ENCODE measurements at regions not wholly inside any gene's neighbourhood (a gene's known extent, or its start where the extent isn't known, plus 50 kb on each side); places are given as distances from the start of the nearest gene placed in this dataset.

- no peaks in the 10 kb centered on the region for H3K36me3 ChIP-seq (ENCODE audit: insufficient read depth, low read length)
- no peaks in the 10 kb centered on the region for H3K4me1 ChIP-seq (ENCODE audit: insufficient read depth, low read length)
- Mint-ChIP-seq H3K4me3 (no peak overlapping the region), H3K4me1 (ENCODE audit: low read depth) (no peaks in the 10 kb centered on the region), H3K27ac (no peak overlapping the region), H3K36me3 (ENCODE audit: low read depth) (no peaks in the 10 kb centered on the region), H3K27me3 (no peaks in the 10 kb centered on the region), H3K9me3 (peaks cover 2% of the 10 kb centered on the region)
- intact Hi-C loops (cut with DNase I, micrococcal nuclease), result no loop called here
- no peak overlapping the region for H3K4me3 ChIP-seq (ENCODE audit: low read length)
- TF ChIP-seq, protein P1, sequence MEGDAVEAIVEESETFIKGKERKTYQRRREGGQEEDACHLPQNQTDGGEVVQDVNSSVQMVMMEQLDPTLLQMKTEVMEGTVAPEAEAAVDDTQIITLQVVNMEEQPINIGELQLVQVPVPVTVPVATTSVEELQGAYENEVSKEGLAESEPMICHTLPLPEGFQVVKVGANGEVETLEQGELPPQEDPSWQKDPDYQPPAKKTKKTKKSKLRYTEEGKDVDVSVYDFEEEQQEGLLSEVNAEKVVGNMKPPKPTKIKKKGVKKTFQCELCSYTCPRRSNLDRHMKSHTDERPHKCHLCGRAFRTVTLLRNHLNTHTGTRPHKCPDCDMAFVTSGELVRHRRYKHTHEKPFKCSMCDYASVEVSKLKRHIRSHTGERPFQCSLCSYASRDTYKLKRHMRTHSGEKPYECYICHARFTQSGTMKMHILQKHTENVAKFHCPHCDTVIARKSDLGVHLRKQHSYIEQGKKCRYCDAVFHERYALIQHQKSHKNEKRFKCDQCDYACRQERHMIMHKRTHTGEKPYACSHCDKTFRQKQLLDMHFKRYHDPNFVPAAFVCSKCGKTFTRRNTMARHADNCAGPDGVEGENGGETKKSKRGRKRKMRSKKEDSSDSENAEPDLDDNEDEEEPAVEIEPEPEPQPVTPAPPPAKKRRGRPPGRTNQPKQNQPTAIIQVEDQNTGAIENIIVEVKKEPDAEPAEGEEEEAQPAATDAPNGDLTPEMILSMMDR (IDR thresholded peaks at IDR 0.05), result no peak
- ATAC-seq (ENCODE audit: poor library complexity) (no peak), DNase-seq (no peak)
- POLR2A ChIA-PET, result no interaction called here
- no peaks in the 10 kb centered on the region for H3K27me3 ChIP-seq (ENCODE audit: control insufficient read depth in 1 of 2, insufficient read depth in 2 of 2, low read length in 2 of 2)
- H3K9me3 ChIP-seq (ENCODE audit: control insufficient read depth in 1 of 2, insufficient read depth in 1 of 2, low read length in 2 of 2), result no peaks in the 10 kb centered on the region
- no peak overlapping the region for H3K27ac ChIP-seq (ENCODE audit: low read depth in 1 of 2, low read length in 2 of 2)
- CTCF ChIA-PET, result interaction anchor here (0.7 kb wide), 1 partner anchor 909 kb away, joined by 4 read pairs; no protein-coding TSS in a partner anchor
Observed at GRCh38 chr1:99595041-99595440, 50.9 kb upstream of the PALMD start.

DNA sequence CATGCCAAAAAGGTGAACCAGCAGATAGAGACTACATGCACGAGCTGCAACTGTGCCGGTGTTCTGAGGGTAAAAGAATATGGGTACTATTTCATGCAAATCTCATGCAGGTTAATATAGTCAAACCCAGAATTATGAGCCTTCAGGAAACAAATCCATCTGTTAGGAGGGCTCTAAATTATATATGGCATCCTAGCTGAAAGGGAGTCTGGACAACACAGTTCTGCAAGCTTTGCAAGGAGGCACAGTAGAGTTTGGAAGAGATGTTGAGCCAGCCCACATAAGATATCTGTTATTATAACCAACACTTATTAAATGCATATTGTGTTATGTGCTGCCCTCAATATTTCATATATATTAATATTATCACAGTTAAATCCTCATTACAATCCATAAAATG, 50.5 kb upstream of the PALMD start:
- no peaks in the 10 kb centered on the region for H3K9me3 ChIP-seq (ENCODE audit: control insufficient read depth in 1 of 2, insufficient read depth in 1 of 2, low read length in 2 of 2)
- no peaks in the 10 kb centered on the region for H3K27me3 ChIP-seq (ENCODE audit: control insufficient read depth in 1 of 2, insufficient read depth in 2 of 2, low read length in 2 of 2)
- Mint-ChIP-seq H3K27me3 (no peaks in the 10 kb centered on the region), H3K4me1 (ENCODE audit: low read depth) (no peaks in the 10 kb centered on the region), H3K27ac (no peak overlapping the region), H3K36me3 (ENCODE audit: low read depth) (no peaks in the 10 kb centered on the region), H3K4me3 (no peak overlapping the region), H3K9me3 (peaks cover 2% of the 10 kb centered on the region)
- DNase-seq (no peak), ATAC-seq (ENCODE audit: poor library complexity) (no peak)
- CTCF ChIA-PET, result no interaction called here
- TF ChIP-seq, protein P1 (IDR thresholded peaks at IDR 0.05), result no peak
- H3K4me3 ChIP-seq (ENCODE audit: low read length), result no peak overlapping the region
- H3K27ac ChIP-seq (ENCODE audit: low read depth in 1 of 2, low read length in 2 of 2), result no peak overlapping the region
- POLR2A ChIA-PET, result no interaction called here
- H3K4me1 ChIP-seq (ENCODE audit: insufficient read depth, low read length), result no peaks in the 10 kb centered on the region
- H3K36me3 ChIP-seq (ENCODE audit: insufficient read depth, low read length), result no peaks in the 10 kb centered on the region
- intact Hi-C loops (cut with DNase I, micrococcal nuclease), result no loop called here

Data from CD4-positive, alpha-beta T cell (primary cell).